ENCODE measurements at regions not wholly inside any gene's neighbourhood (a gene's known extent, or its start where the extent isn't known, plus 50 kb on each side); places are given as distances from the start of the nearest gene placed in this dataset.

GRCh38 chr2:107760620-107761364, 65.9 kb upstream of the RGPD4 start:
- no peak overlapping the region for H3K4me3 ChIP-seq (ENCODE audit: control insufficient read depth, low read depth, low read length)
- no peak for DNase-seq (ENCODE audit: low read depth)
- TF ChIP-seq CTCF (IDR thresholded peaks at IDR 0.05; ENCODE audit: control insufficient read depth, insufficient read depth, low read depth, low read length, missing control alignments): no peak

- TF ChIP-seq CTCF (IDR thresholded peaks at IDR 0.05; ENCODE audit: control insufficient read depth, insufficient read depth, low read depth, low read length, missing control alignments): no peak
- no peak overlapping the region for H3K4me3 ChIP-seq (ENCODE audit: control insufficient read depth, low read depth, low read length)
- no peak for DNase-seq (ENCODE audit: low read depth)
Measured at GRCh38 chr2:107772353-107772752, 54.3 kb upstream of the RGPD4 start.

- TF ChIP-seq CTCF (IDR thresholded peaks at IDR 0.05; ENCODE audit: control insufficient read depth, insufficient read depth, low read depth, low read length, missing control alignments): no peak
- no peak overlapping the region for H3K4me3 ChIP-seq (ENCODE audit: control insufficient read depth, low read depth, low read length)
- no peak for DNase-seq (ENCODE audit: low read depth)
Measured at GRCh38 chr2:107775211-107775610, 51.5 kb upstream of the RGPD4 start.

GRCh38 chr2:107775791-107776190, 50.9 kb upstream of the RGPD4 start:
- no peak for DNase-seq (ENCODE audit: low read depth)
- no peak overlapping the region for H3K4me3 ChIP-seq (ENCODE audit: control insufficient read depth, low read depth, low read length)
- no peak for TF ChIP-seq CTCF (IDR thresholded peaks at IDR 0.05; ENCODE audit: control insufficient read depth, insufficient read depth, low read depth, low read length, missing control alignments)

GRCh38 chr2:107776362-107776761, 50.3 kb upstream of the RGPD4 start:
- DNase-seq (ENCODE audit: low read depth): no peak
- no peak overlapping the region for H3K4me3 ChIP-seq (ENCODE audit: control insufficient read depth, low read depth, low read length)
- no peak for TF ChIP-seq CTCF (IDR thresholded peaks at IDR 0.05; ENCODE audit: control insufficient read depth, insufficient read depth, low read depth, low read length, missing control alignments)

Measured in AG09309 (cell line).